B cell (primary cell): ENCODE measurements at regions not wholly inside any gene's neighbourhood (a gene's known extent, or its start where the extent isn't known, plus 50 kb on each side); places are given as distances from the start of the nearest gene placed in this dataset.

Experiments
- CTCF ChIP-seq: fragments of 200-600 bp; IDR thresholded peaks from one replicate; pipeline ENCODE4 v1.8.0; 2022; ENCODE audit warnings: antibody characterized with exemption, mild to moderate bottlenecking
- EZH2 ChIP-seq: IDR thresholded peaks from 2 replicates; pipeline ENCODE4 v1.6.1; 2012; ENCODE audit warnings: borderline replicate concordance, low read depth, mild to moderate bottlenecking, moderate library complexity, low read length; ENCODE audit not compliant: insufficient read depth, poor library complexity, severe bottlenecking

DNA sequence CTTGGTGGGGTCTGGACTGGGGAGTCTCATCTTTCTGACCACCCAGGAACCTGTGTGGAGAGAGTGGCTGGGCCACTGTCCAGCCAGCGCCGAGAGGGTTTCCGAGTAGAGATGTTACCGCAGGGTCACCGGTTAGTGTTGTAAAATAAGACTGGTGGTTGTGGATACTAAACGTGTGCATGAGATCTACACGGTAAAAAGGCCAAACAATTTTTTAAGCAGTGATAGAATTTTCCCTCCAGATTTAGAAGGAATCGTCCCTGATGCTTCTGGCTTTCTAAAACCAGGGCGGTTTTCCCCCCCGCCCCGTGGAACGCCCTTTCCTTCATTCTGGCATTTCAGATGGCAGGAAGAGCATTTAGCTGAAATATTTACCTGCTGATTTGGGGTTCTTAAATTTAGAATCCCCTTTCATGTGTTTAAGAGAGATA is 72.6 kb upstream of the PPARA start:
- TF ChIP-seq CTCF (no peak), EZH2 (no peak)
